ENCODE measurements at regions not wholly inside any gene's neighbourhood (a gene's known extent, or its start where the extent isn't known, plus 50 kb on each side); places are given as distances from the start of the nearest gene placed in this dataset.

DNA sequence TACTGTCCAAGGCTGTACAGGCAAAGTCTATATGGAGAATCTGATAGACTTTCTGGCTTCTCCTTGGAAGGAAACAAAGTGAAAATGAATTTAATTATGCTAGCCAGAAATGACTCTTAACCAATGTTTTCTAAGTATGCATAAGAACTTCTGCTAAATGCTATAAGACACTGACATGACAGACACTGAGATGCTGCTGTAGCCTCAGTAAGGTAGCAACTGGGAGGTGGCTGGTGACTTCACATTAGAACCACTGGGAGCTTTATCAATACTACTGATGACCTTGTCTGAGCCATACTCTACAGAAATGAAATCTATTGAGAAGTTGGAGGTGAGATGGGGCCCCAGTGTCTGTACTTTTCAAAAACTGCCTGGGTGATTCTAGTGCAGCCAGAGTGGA is 188.6 kb downstream of the ZNF365 start:
- no peak for TF ChIP-seq POLR2AphosphoS5 (IDR thresholded peaks at IDR 0.05; ENCODE audit: insufficient read depth in 1 of 2, low read depth in 1 of 2)
- TF ChIP-seq, protein P1, sequence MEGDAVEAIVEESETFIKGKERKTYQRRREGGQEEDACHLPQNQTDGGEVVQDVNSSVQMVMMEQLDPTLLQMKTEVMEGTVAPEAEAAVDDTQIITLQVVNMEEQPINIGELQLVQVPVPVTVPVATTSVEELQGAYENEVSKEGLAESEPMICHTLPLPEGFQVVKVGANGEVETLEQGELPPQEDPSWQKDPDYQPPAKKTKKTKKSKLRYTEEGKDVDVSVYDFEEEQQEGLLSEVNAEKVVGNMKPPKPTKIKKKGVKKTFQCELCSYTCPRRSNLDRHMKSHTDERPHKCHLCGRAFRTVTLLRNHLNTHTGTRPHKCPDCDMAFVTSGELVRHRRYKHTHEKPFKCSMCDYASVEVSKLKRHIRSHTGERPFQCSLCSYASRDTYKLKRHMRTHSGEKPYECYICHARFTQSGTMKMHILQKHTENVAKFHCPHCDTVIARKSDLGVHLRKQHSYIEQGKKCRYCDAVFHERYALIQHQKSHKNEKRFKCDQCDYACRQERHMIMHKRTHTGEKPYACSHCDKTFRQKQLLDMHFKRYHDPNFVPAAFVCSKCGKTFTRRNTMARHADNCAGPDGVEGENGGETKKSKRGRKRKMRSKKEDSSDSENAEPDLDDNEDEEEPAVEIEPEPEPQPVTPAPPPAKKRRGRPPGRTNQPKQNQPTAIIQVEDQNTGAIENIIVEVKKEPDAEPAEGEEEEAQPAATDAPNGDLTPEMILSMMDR (IDR thresholded peaks at IDR 0.05) = no peak
- TF ChIP-seq POLR2A (IDR thresholded peaks at IDR 0.05) = no peak
- Histone ChIP-seq H3K27ac (no peak overlapping the region), H3K4me1 (no peaks in the 10 kb centered on the region), H3K4me3 (no peak overlapping the region), H3K36me3 (no peaks in the 10 kb centered on the region), H3K27me3 (no peaks in the 10 kb centered on the region), H3K9me3 (no peaks in the 10 kb centered on the region)
- intact Hi-C loops (cut with DNase I) = no loop called here
- no peak for DNase-seq (ENCODE audit: extremely low spot score in 2 of 2)

DNA sequence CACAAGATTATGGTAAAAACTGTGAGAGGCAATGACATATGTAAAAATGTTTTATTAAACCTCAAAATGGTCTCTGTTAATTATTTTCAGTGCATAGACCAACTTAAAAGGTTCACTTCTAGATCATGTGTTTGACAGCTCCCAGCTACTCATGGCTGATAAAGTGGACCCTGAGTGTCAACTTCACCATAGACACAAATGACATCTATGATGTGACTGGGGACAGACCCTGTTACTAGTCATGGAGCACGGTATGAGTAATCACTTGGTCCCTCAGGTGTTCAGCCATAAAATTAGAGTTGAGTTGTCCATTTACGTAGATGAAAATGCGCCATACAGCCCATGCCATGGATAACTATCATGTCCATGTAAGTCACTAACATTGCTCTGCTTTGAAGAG is 199.8 kb downstream of the ZNF365 start:
- Histone ChIP-seq H3K9me3 (no peaks in the 10 kb centered on the region), H3K36me3 (no peaks in the 10 kb centered on the region), H3K4me1 (no peaks in the 10 kb centered on the region), H3K4me3 (no peak overlapping the region), H3K27ac (no peak overlapping the region), H3K27me3 (no peaks in the 10 kb centered on the region)
- intact Hi-C loops (cut with DNase I) = no loop called here
- DNase-seq (ENCODE audit: extremely low spot score in 2 of 2) = no peak
- TF ChIP-seq, protein P1 (IDR thresholded peaks at IDR 0.05) = no peak
- TF ChIP-seq POLR2AphosphoS5 (IDR thresholded peaks at IDR 0.05; ENCODE audit: insufficient read depth in 1 of 2, low read depth in 1 of 2) (no peak), POLR2A (IDR thresholded peaks at IDR 0.05) (no peak)

DNA sequence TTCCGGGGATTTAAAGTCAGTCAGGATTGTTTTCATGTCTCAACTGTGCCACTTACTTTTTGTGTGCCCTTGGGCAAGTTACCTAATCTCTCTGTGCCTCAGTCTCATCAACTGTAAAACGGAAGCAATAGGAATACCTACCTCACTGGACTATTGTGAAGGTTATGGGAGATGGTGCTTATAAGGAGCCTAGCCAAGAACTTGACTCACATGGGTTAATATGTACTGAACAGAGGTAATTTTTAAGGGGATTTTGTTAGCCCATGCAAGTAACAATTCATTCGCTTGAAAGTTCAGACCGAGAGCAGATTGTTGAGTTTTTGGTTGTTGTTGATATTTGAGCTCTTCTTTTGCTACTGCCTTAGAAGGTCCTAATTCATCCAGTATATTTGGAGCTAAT is 202.9 kb downstream of the ZNF365 start:
- Histone ChIP-seq H3K4me3 (no peak overlapping the region), H3K36me3 (no peaks in the 10 kb centered on the region), H3K27me3 (no peaks in the 10 kb centered on the region), H3K9me3 (no peaks in the 10 kb centered on the region), H3K27ac (no peak overlapping the region), H3K4me1 (peaks cover 1% of the 10 kb centered on the region)
- no peak for DNase-seq (ENCODE audit: extremely low spot score in 2 of 2)
- intact Hi-C loops (cut with DNase I) = no loop called here
- TF ChIP-seq POLR2A (IDR thresholded peaks at IDR 0.05) = no peak
- TF ChIP-seq, protein P1 (IDR thresholded peaks at IDR 0.05) = no peak
- TF ChIP-seq POLR2AphosphoS5 (IDR thresholded peaks at IDR 0.05; ENCODE audit: insufficient read depth in 1 of 2, low read depth in 1 of 2) = no peak

DNA sequence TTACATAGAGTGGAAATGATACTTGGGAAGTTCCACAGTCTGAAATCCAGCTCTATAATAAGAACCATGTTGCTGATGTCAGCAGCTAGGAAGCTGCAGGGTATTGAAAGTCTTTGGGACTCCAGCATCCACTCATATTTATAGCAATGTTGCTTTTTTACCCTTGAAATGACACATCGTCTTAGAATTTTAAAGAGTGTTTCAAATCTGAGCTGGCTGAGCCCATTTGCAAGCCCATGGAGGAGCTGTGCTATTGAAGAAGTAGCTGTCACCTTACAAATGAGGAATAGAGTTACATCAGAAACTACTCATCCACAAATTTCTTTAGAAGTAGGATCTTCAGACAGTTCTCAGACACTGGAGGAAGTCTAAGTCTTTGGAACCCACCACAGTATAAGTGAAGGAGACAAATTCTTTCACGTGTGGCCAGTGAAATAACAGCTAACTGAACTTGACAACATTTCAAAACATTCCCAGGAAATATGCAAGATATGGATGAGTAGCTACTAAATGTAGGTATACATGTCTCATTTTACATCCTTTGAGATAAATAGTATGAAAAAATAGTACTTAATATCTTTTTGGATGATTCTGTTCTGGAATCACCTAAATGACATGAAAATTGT is 203.6 kb downstream of the ZNF365 start:
- TF ChIP-seq, protein P1 (IDR thresholded peaks at IDR 0.05) = no peak
- TF ChIP-seq POLR2AphosphoS5 (IDR thresholded peaks at IDR 0.05; ENCODE audit: insufficient read depth in 1 of 2, low read depth in 1 of 2) (no peak), POLR2A (IDR thresholded peaks at IDR 0.05) (no peak)
- Histone ChIP-seq H3K9me3 (no peaks in the 10 kb centered on the region), H3K4me3 (no peak overlapping the region), H3K27me3 (no peaks in the 10 kb centered on the region), H3K36me3 (no peaks in the 10 kb centered on the region), H3K4me1 (peaks cover 8% of the 10 kb centered on the region), H3K27ac (no peak overlapping the region)
- intact Hi-C loops (cut with DNase I) = no loop called here
- no peak for DNase-seq (ENCODE audit: extremely low spot score in 2 of 2)

DNA sequence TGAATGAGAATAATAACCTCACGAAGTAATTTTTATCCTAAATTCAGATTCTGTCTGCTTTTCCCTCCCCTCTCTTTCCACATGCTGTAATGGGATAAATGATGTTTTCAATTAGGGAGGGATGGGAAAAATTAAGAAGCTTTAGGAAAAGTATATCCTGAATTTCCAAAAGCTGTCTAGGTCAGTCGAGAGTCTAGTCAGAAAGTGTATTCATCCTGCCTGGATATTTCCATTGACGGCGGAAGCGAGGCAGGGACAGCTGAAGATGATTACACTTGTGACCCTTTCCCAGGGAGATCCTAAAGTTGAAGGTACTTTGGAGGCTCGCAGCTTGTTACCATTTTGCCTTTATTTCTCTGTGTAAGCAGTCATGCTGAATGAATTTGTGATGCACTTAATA is 204.1 kb downstream of the ZNF365 start:
- Histone ChIP-seq H3K36me3 (no peaks in the 10 kb centered on the region), H3K4me3 (no peak overlapping the region), H3K27me3 (no peaks in the 10 kb centered on the region), H3K4me1 (peaks cover 14% of the 10 kb centered on the region), H3K9me3 (no peaks in the 10 kb centered on the region), H3K27ac (no peak overlapping the region)
- TF ChIP-seq, protein P1 (IDR thresholded peaks at IDR 0.05) = no peak
- TF ChIP-seq POLR2AphosphoS5 (IDR thresholded peaks at IDR 0.05; ENCODE audit: insufficient read depth in 1 of 2, low read depth in 1 of 2) (no peak), POLR2A (IDR thresholded peaks at IDR 0.05) (no peak)
- DNase-seq (ENCODE audit: extremely low spot score in 2 of 2) = no peak
- intact Hi-C loops (cut with DNase I) = no loop called here
